Neural crest cell (in vitro differentiated cells): ENCODE measurements at regions not wholly inside any gene's neighbourhood (a gene's known extent, or its start where the extent isn't known, plus 50 kb on each side); places are given as distances from the start of the nearest gene placed in this dataset.

Experiments
- DNase-seq: peaks from one replicate; pipeline ENCODE4 v3.0.0; 2021; ENCODE audit warnings: low read depth, mixed read lengths, low spot score
- H3K27ac Mint-ChIP-seq: one replicate; pipeline ENCODE4 v1.8.0; 2021; ENCODE audit warnings: mild to moderate bottlenecking, mixed read lengths; ENCODE audit not compliant: unreplicated experiment
- H3K27me3 Mint-ChIP-seq: 2 replicates; pipeline ENCODE4 v1.8.0; 2021; ENCODE audit warnings: low read depth, mild to moderate bottlenecking, mixed read lengths
- H3K36me3 Mint-ChIP-seq: 2 replicates; pipeline ENCODE4 v1.8.0; 2021; ENCODE audit warnings: low read depth, mild to moderate bottlenecking, mixed read lengths
- H3K4me1 Mint-ChIP-seq: 2 replicates; pipeline ENCODE4 v1.8.0; 2021; ENCODE audit warnings: mixed read lengths
- H3K4me3 Mint-ChIP-seq: one replicate; pipeline ENCODE4 v1.8.0; 2021; ENCODE audit warnings: mild to moderate bottlenecking, mixed read lengths
- H3K9me3 Mint-ChIP-seq: 2 replicates; pipeline ENCODE4 v1.8.0; 2021; ENCODE audit warnings: mixed read lengths
- TF ChIP-seq, protein P1 (sequence below): fragments of 200-600 bp; sonication (generic); conservative IDR thresholded peaks from 2 replicates; pipeline ENCODE4 v1.5.0; 2021; ENCODE audit warnings: antibody characterized with exemption, mild to moderate bottlenecking

- Mint-ChIP-seq H3K27me3 (no peaks in the 10 kb centered on the region), H3K9me3 (no peaks in the 10 kb centered on the region), H3K4me3 (no peak overlapping the region), H3K36me3 (no peaks in the 10 kb centered on the region), H3K4me1 (no peaks in the 10 kb centered on the region), H3K27ac (no peak overlapping the region)
- TF ChIP-seq, protein P1, sequence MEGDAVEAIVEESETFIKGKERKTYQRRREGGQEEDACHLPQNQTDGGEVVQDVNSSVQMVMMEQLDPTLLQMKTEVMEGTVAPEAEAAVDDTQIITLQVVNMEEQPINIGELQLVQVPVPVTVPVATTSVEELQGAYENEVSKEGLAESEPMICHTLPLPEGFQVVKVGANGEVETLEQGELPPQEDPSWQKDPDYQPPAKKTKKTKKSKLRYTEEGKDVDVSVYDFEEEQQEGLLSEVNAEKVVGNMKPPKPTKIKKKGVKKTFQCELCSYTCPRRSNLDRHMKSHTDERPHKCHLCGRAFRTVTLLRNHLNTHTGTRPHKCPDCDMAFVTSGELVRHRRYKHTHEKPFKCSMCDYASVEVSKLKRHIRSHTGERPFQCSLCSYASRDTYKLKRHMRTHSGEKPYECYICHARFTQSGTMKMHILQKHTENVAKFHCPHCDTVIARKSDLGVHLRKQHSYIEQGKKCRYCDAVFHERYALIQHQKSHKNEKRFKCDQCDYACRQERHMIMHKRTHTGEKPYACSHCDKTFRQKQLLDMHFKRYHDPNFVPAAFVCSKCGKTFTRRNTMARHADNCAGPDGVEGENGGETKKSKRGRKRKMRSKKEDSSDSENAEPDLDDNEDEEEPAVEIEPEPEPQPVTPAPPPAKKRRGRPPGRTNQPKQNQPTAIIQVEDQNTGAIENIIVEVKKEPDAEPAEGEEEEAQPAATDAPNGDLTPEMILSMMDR, result no peak
- DNase-seq, result no peak
Measured at GRCh38 chr2:187143537-187143936, 294.6 kb upstream of the ZSWIM2 start.

DNA sequence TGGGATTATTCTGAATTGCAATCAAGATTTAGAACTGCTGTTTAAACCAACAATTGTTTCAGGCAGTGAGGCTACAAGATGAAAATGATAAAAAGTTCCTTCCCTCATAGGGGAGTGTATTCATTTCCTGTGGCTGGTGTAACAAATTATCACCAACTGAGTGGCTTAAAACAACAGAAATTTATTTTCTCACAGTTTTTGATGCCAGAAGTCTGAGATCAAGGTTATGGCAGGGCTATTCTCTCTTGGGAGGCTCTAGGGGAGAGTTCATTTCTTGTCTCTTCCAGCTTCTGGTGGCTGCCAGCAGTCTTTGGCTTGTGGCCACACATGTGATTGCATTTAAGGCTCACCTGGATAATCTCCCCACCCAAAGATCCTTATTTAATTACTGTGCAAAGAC is 290.5 kb upstream of the ZSWIM2 start:
- Mint-ChIP-seq H3K9me3 (no peaks in the 10 kb centered on the region), H3K4me3 (no peak overlapping the region), H3K36me3 (no peaks in the 10 kb centered on the region), H3K4me1 (no peaks in the 10 kb centered on the region), H3K27me3 (no peaks in the 10 kb centered on the region), H3K27ac (no peak overlapping the region)
- TF ChIP-seq, protein P1, result no peak
- DNase-seq, result no peak

- no peak overlapping the region for H3K4me3 Mint-ChIP-seq
- no peaks in the 10 kb centered on the region for H3K27me3 Mint-ChIP-seq
- no peaks in the 10 kb centered on the region for H3K4me1 Mint-ChIP-seq
- TF ChIP-seq, protein P1, result peak; percentile 62
- H3K9me3 Mint-ChIP-seq, result no peaks in the 10 kb centered on the region
- no peaks in the 10 kb centered on the region for H3K36me3 Mint-ChIP-seq
- H3K27ac Mint-ChIP-seq, result no peak overlapping the region
- DNase-seq, result peak; percentile 3
Measured at GRCh38 chr2:187138265-187138664, 289.3 kb upstream of the ZSWIM2 start.

- no peaks in the 10 kb centered on the region for H3K9me3 Mint-ChIP-seq
- H3K4me3 Mint-ChIP-seq, result no peak overlapping the region
- DNase-seq, result no peak
- H3K4me1 Mint-ChIP-seq, result no peaks in the 10 kb centered on the region
- H3K27me3 Mint-ChIP-seq, result no peaks in the 10 kb centered on the region
- H3K36me3 Mint-ChIP-seq, result no peaks in the 10 kb centered on the region
- TF ChIP-seq, protein P1, result no peak
- no peak overlapping the region for H3K27ac Mint-ChIP-seq
Measured at GRCh38 chr2:187136646-187137045, 287.7 kb upstream of the ZSWIM2 start.

DNA sequence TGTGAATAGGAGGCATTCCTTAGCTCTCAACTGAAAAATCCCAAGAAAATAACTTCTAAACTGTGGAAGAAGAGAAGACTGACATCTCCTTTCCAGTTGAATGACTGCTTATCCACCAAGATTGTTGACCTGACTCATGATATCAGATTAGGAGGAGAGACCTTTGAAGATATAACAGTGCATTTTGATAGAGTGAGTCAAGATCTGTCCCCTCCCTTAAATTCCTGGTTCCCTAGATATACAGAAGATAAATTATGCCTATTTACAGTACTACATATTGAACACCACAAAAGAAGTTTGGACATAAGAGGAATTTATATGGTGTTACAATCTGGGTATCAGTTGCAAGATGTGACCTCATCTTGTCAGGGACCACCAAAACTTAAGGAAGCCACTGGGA is 285.3 kb upstream of the ZSWIM2 start:
- Mint-ChIP-seq H3K9me3 (no peaks in the 10 kb centered on the region), H3K27me3 (no peaks in the 10 kb centered on the region), H3K4me1 (no peaks in the 10 kb centered on the region), H3K36me3 (no peaks in the 10 kb centered on the region), H3K27ac (no peak overlapping the region), H3K4me3 (no peak overlapping the region)
- no peak for DNase-seq
- TF ChIP-seq, protein P1, result no peak

DNA sequence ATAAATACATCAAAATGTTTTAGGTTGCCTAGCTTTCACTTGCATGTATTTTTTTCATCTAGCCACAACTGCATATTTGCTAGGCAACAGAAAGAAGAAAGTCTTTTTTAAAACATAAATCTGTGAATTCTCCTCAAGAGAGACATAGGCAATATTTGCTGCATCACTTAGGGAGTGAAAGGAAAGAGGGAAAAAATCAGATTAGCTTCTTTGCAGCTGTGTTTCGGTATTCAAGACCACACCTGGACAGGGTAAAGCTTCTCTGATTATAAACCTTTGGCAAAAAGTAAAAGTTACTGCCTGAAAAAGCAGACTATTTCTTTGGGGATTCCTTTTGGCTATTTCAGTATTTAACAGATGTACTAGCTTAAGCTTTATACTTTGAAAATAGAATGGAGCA is 280.9 kb upstream of the ZSWIM2 start:
- no peaks in the 10 kb centered on the region for H3K9me3 Mint-ChIP-seq
- H3K27ac Mint-ChIP-seq, result no peak overlapping the region
- no peak for DNase-seq
- no peaks in the 10 kb centered on the region for H3K27me3 Mint-ChIP-seq
- TF ChIP-seq, protein P1, result no peak
- no peaks in the 10 kb centered on the region for H3K36me3 Mint-ChIP-seq
- no peaks in the 10 kb centered on the region for H3K4me1 Mint-ChIP-seq
- H3K4me3 Mint-ChIP-seq, result no peak overlapping the region
